LNCaP clone FGC (cell line): ENCODE measurements at regions not wholly inside any gene's neighbourhood (a gene's known extent, or its start where the extent isn't known, plus 50 kb on each side); places are given as distances from the start of the nearest gene placed in this dataset.

Experiments
- DNase-seq: peaks from one replicate; pipeline ENCODE4 v3.0.0-alpha.2; 2011; ENCODE audit warnings: low read depth
- H3K4me3 ChIP-seq: 2 replicates; pipeline ENCODE4 v1.5.1; 2011; ENCODE audit warnings: mild to moderate bottlenecking, low read depth, low read length, control low read depth
- TF ChIP-seq, protein P1 (sequence below): IDR thresholded peaks from 2 replicates; pipeline ENCODE4 v1.5.1; 2012; ENCODE audit warnings: mild to moderate bottlenecking; ENCODE audit not compliant: control insufficient read depth, insufficient read depth; ENCODE audit errors: extremely low read depth

DNA sequence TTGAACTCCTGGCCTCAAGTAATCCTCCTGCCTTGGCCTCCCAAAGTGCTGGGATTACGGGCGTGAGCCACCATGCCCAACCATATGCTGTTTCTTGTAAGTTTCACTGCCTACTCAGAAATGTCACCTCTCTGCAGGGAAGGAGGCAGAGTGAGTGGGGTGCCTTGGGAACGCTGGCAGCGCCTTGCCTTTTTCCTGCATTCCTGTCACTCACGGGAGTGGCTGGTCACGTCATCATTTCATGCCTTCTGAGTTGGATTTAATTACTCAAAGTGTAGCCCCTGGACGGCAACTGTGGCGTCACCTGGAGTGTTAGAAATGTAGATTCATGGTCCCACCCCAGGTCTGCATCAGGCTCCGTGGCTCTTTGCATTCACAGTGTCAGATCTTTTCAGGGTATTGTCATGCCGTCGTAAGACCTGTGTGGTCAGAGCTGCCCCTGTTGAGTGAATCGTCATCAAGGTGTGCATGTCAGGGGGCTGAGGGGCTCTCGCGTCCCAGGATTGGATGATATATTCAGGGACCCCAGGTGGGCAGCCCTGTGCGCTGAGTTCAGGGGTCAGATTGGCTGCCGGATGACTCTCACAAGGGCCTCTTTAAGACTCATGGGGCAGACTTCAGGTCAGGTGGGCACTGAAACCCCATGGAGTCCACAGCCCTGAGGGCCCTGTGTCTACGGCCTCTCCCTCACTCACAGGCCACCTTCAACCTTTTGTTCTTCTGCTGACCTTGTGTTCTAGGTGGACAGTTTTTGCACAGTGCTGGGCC is 65.9 kb upstream of the KLHL25 start:
- no peak for DNase-seq
- no peak overlapping the region for H3K4me3 ChIP-seq
- TF ChIP-seq, protein P1, sequence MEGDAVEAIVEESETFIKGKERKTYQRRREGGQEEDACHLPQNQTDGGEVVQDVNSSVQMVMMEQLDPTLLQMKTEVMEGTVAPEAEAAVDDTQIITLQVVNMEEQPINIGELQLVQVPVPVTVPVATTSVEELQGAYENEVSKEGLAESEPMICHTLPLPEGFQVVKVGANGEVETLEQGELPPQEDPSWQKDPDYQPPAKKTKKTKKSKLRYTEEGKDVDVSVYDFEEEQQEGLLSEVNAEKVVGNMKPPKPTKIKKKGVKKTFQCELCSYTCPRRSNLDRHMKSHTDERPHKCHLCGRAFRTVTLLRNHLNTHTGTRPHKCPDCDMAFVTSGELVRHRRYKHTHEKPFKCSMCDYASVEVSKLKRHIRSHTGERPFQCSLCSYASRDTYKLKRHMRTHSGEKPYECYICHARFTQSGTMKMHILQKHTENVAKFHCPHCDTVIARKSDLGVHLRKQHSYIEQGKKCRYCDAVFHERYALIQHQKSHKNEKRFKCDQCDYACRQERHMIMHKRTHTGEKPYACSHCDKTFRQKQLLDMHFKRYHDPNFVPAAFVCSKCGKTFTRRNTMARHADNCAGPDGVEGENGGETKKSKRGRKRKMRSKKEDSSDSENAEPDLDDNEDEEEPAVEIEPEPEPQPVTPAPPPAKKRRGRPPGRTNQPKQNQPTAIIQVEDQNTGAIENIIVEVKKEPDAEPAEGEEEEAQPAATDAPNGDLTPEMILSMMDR = no peak

DNA sequence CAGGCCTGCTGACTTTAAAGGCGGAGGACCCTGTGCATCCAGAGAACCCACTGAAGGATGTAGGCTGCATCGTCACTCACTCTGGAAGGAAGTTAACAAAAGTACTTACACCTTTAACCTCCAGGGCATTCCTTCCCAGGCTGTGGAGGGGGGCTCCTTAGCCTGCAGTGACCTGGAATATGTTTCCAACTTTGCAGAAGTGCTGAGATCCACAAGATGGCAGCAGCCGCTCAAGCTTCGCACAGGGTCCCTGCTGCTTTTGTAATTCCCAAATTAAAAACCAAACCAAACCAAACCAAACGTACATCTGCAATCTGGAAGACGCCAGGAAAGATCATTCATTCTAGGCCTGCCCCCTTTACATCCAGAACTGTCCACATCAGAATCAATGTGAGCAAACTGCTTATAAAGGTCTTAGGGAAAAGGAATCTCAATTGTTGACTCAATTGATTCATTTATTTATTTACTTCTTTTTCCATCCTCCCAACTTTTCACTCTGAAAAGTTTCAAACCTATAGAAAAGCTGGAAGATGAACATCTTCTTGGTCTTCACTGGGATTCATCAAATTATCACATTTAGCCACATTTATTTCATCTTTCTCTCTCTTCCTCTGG is 70.5 kb upstream of the KLHL25 start:
- TF ChIP-seq, protein P1 = peak; percentile 88
- DNase-seq = peak; percentile 57
- no peak overlapping the region for H3K4me3 ChIP-seq

DNA sequence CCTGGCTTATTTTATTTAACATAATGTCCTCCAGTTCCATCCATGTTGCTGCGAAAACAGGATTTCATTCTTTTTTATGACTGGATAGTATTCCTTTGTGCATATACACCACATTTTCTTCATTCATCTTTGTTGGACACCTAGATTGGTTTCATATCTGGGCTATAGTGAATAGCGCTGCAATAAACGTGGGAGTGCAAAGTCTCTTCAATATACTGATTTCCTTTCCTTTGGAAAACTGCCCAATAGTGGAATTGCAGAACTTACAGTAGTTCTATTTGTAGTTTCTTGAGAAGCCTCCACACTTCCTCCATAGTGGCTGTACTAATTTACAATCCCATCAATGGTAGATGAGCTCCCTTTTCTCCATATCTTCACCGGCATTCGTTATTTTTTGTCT is 72.5 kb upstream of the KLHL25 start:
- H3K4me3 ChIP-seq = no peak overlapping the region
- DNase-seq = no peak
- TF ChIP-seq, protein P1 = no peak

DNA sequence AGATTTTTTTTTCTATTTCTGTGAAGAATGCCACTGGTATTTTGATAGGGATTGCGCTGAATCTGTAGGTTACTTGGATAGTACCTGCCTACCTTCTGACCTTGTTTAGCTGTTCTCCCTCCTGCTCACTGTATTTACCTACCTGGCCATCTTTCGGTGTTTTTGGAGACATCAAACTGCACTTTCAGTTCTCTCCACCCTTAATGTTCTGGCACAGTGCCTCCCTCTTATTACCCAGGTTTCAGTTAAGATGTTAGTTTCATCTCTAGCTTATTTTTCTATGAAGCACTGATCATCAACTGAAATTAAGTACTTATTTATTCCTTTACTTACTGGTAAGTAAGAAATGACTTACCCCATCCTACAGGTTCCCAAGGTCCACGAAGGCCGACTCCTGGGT is 74.4 kb upstream of the KLHL25 start:
- no peak for DNase-seq
- TF ChIP-seq, protein P1 = no peak
- no peak overlapping the region for H3K4me3 ChIP-seq

DNA sequence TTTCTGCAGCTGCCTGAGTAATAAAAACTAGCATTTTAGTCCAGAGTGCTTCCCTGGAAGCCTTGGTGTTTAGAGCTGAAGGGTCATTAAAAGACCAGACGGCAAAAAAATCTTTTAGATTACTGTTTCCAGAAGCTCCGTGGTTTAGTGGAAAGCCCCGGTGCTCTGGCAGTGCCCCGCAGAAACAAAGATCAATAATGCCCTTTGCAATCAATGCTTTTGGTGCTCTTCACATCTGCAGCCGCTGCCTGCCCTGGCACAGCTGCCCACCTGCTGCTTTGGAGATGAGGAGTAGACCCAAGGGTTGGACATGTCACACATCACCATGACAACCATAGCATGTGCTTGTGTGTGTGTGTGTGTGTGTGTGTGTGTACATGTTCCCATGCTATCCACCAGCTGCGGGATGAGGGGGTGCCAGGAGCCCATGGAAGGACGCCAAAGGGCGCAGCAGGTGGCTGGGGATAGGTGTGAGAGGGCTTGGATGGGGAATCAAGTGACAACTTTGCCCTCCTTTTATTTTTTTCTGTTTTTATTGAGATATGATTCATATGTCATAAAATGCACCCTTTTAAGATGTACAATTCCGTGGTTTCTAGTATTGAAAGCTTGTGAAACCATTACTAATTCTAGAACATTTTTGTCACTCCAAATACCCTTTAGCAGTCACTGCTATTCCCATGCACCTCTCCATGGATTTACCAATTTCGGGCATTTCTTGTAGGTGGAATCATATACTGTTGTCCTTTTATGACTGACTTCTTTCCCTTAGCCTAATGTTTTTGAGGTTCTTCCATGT is 75.7 kb upstream of the KLHL25 start:
- no peak overlapping the region for H3K4me3 ChIP-seq
- TF ChIP-seq, protein P1 = no peak
- DNase-seq = no peak

DNA sequence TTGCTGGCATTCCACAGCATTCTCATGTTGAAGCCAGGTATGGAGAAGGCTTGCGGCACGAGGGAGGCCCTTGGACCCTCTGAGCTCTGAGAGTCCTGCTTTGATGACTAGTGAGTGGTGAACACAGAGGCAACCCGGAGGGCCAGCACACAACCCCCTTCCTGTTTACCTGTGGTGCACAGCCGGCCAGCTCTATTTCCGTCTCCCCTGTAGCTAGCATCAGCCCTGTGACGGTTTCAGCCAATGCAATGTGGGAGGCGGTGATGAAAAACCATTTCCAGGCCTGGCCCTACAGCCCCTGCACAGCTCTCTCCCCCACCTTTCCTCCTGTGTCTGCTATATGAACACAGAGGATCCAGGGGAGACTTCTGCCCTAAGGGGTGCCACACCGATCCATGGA is 76.8 kb upstream of the KLHL25 start:
- TF ChIP-seq, protein P1 = no peak

More for the DNA sequence above, 76.8 kb upstream of the KLHL25 start:
- H3K4me3 ChIP-seq = no peak overlapping the region
- no peak for DNase-seq
